ENCODE measurements at regions not wholly inside any gene's neighbourhood (a gene's known extent, or its start where the extent isn't known, plus 50 kb on each side); places are given as distances from the start of the nearest gene placed in this dataset.

- no peak for DNase-seq
Measured at GRCh38 chr4:1462009-1462767, 55.9 kb upstream of the NKX1-1 start.

GRCh38 chr4:1460967-1461868, 55.0 kb upstream of the NKX1-1 start:
- no peak for DNase-seq

GRCh38 chr4:1459722-1460511, 53.7 kb upstream of the NKX1-1 start:
- no peak for DNase-seq

- no peak for DNase-seq
Measured at GRCh38 chr4:1459081-1459721, 53.0 kb upstream of the NKX1-1 start.

GRCh38 chr4:1458581-1458980, 52.3 kb upstream of the NKX1-1 start:
- DNase-seq, result no peak
